ENCODE measurements at regions not wholly inside any gene's neighbourhood (a gene's known extent, or its start where the extent isn't known, plus 50 kb on each side); places are given as distances from the start of the nearest gene placed in this dataset.
"Not testable (repeated sequence)": the region's sequence is repeated elsewhere in the genome, so short reads cannot be mapped to it uniquely, and the experiment has no call there.

GRCh38 chr1:55865778-55866177 is 650.6 kb upstream of the USP24 start:
- TF ChIP-seq POLR2AphosphoS5 (IDR thresholded peaks at IDR 0.05; ENCODE audit: borderline replicate concordance, low read depth, low read length); FOXP2 (optimal IDR thresholded peaks at IDR 0.05; ENCODE audit: control extremely low read depth, extremely low read length, insufficient read depth); EZH2 (IDR thresholded peaks at IDR 0.05): not testable (repeated sequence)
